GM12878 (cell line): ENCODE measurements at regions not wholly inside any gene's neighbourhood (a gene's known extent, or its start where the extent isn't known, plus 50 kb on each side); places are given as distances from the start of the nearest gene placed in this dataset.

Source experiments
- ATAC-seq: fragments of 200-7000 bp; cut with Tn5 transposase; 3 replicates; pipeline ENCODE4 v1.9.1; 2020; ENCODE audit warnings: mild to moderate bottlenecking, moderate library complexity
- BruUV-seq: library from RNA; stranded (reverse); fragments of 400-500 nt; replicated peaks from 2 replicates; lab custom pipeline; 2021; lab: Mats Ljungman, UMichigan
- CTCF ChIA-PET: fragments of 300-600 bp; sonication (Branson Sonifier 250); formaldehyde crosslinking; extraction: SDS; loops from one replicate; lab custom pipeline; 2021; ENCODE audit warnings: inconsistent platforms; lab: Yijun Ruan, JAX
- POLR2A ChIA-PET: fragments of 350-600 bp; formaldehyde crosslinking; extraction: SDS; loops from one replicate; lab custom pipeline; 2021; ENCODE audit warnings: inconsistent platforms; lab: Charles Lee
- RAD21 ChIA-PET: fragments of 300-600 bp; sonication (Branson Sonifier 250); formaldehyde crosslinking; loops from one replicate; lab custom pipeline; 2023; ENCODE audit warnings: antibody characterized with exemption; ENCODE audit not compliant: unreplicated experiment; lab: Charles Lee
- SMC1A ChIA-PET: fragments of 300-600 bp; sonication (Branson Sonifier 250); formaldehyde crosslinking; loops from one replicate; lab custom pipeline; 2023; ENCODE audit not compliant: unreplicated experiment, uncharacterized antibody; lab: Charles Lee
- DNase-seq: peaks from one replicate; pipeline ENCODE4 v3.0.0-alpha.2; 2011; ENCODE audit warnings: low read depth, low spot score
- FAIRE-seq: peaks from 3 replicates; lab custom pipeline; 2011; peaks lifted over from hg19 to GRCh38; lab: Jason Lieb, UNC
- H2AFZ ChIP-seq: 2 replicates; pipeline ENCODE4 v1.6.0; 2011; ENCODE audit warnings: low read depth, low read length, control low read depth; ENCODE audit not compliant: control insufficient read depth
- H3K27ac ChIP-seq: 2 replicates; pipeline ENCODE4 v1.5.1; 2011; ENCODE audit warnings: control low read depth; ENCODE audit not compliant: control insufficient read depth, insufficient read depth
- H3K27me3 ChIP-seq, 2 experiments: replicated peaks in 1 of 2; 2 replicates each; pipeline versions ENCODE4 v1.6.0 to v1.6.1; 2011; ENCODE audit warnings: low read length in 1 of 2; ENCODE audit not compliant: control insufficient read depth in 2 of 2, insufficient read depth in 2 of 2
- H3K36me3 ChIP-seq, 2 experiments: 2 replicates each; pipeline ENCODE4 v1.5.1; 2011; ENCODE audit warnings: low read length in 1 of 2; ENCODE audit not compliant: control insufficient read depth in 2 of 2, insufficient read depth in 2 of 2
- H3K4me1 ChIP-seq: 2 replicates; pipeline ENCODE4 v1.6.1; 2011; ENCODE audit warnings: mild to moderate bottlenecking, low read length, moderate library complexity, mixed read lengths; ENCODE audit not compliant: control insufficient read depth, insufficient read depth
- H3K4me2 ChIP-seq: 2 replicates; pipeline ENCODE4 v1.6.0; 2011; ENCODE audit warnings: control low read depth; ENCODE audit not compliant: control insufficient read depth, insufficient read depth
- H3K4me3 ChIP-seq: fragments of 200-600 bp; sonication (generic); 2 replicates; pipeline ENCODE4 v1.5.1; 2016
- H3K79me2 ChIP-seq: 2 replicates; pipeline ENCODE4 v1.6.0; 2011; ENCODE audit warnings: low read length; ENCODE audit not compliant: control insufficient read depth, insufficient read depth
- H3K9ac ChIP-seq: 2 replicates; pipeline ENCODE4 v1.8.0; 2011; ENCODE audit warnings: low read length, control low read depth, mixed read lengths; ENCODE audit not compliant: control insufficient read depth, insufficient read depth
- H3K9me3 ChIP-seq: replicated peaks from 3 replicates; pipeline ENCODE4 v1.5.1; 2011; ENCODE audit warnings: mild to moderate bottlenecking, low read length; ENCODE audit not compliant: control insufficient read depth, insufficient read depth
- H4K20me1 ChIP-seq: 2 replicates; pipeline ENCODE4 v1.6.0; 2011; ENCODE audit not compliant: control insufficient read depth, insufficient read depth
- BRCA1 ChIP-seq: IDR thresholded peaks from 2 replicates; pipeline ENCODE4 v1.6.1; 2011; ENCODE audit warnings: low read depth, low read length, improper control_type of control experiment
- CBFB ChIP-seq: IDR thresholded peaks from 2 replicates; pipeline ENCODE4 v1.6.1; 2016; ENCODE audit warnings: antibody characterized with exemption, low read depth
- CBX5 ChIP-seq: sonication (generic); IDR thresholded peaks from 2 replicates; pipeline ENCODE4 v1.6.1; 2016; ENCODE audit warnings: low read depth, moderate library complexity, mild to moderate bottlenecking, inconsistent platforms
- CHD4 ChIP-seq: fragments of 200-600 bp; sonication (generic); IDR thresholded peaks from 2 replicates; pipeline ENCODE4 v1.6.1; 2016; ENCODE audit warnings: mild to moderate bottlenecking
- NKRF ChIP-seq: fragments of 450-650 bp; conservative IDR thresholded peaks from 2 replicates; pipeline ENCODE4 v1.6.1; 2017; ENCODE audit warnings: mild to moderate bottlenecking, moderate library complexity
- NR2C2 ChIP-seq: IDR thresholded peaks from 2 replicates; pipeline ENCODE4 v1.6.1; 2011; ENCODE audit warnings: borderline replicate concordance, low read depth; ENCODE audit not compliant: control insufficient read depth, insufficient read length
- SKIL ChIP-seq: fragments of 450-650 bp; IDR thresholded peaks from 2 replicates; pipeline ENCODE4 v1.6.1; 2017; ENCODE audit warnings: mild to moderate bottlenecking, low read depth, inconsistent platforms; ENCODE audit not compliant: poor library complexity, severe bottlenecking
- ZBTB33 ChIP-seq: fragments of 450-650 bp; IDR thresholded peaks from 2 replicates; pipeline ENCODE4 v1.6.1; 2017; ENCODE audit warnings: mild to moderate bottlenecking
- WGBS: methylation state at CpG from one replicate; pipeline ENCODE4 v1.1.6; 2016; ENCODE audit warnings: low lambda C conversion rate; ENCODE audit not compliant: insufficient replicate concordance, insufficient coverage; ENCODE audit errors: missing lambda C conversion rate; 5-methylcytosine and 5-hydroxymethylcytosine counted together
- in situ Hi-C: fragments of 300-500 bp; cut with MboI; formaldehyde crosslinking; loops from 9 replicates; pipeline ENCODE4 v1.14.3; 2018; ENCODE audit warnings: mixed read lengths
- intact Hi-C: fragments of 100-400 bp; cut with micrococcal nuclease; formaldehyde crosslinking; loops from one replicate; pipeline ENCODE4 v1.14.2; 2022; ENCODE audit not compliant: unreplicated experiment

- POLR2A ChIA-PET: no interaction called here
- Histone ChIP-seq H2AFZ (no peak overlapping the region), H3K4me1 (no peaks in the 10 kb centered on the region), H4K20me1 (no peaks in the 10 kb centered on the region), H3K4me2 (no peak overlapping the region), H3K27ac (no peak overlapping the region), H3K36me3 (no peaks in the 10 kb centered on the region), H3K79me2 (no peaks in the 10 kb centered on the region), H3K27me3 (no peaks in the 10 kb centered on the region; a peak in 1 of 4 replicates), H3K9me3 (no peaks in the 10 kb centered on the region), H3K4me3 (no peak overlapping the region), H3K9ac (no peak overlapping the region)
- DNase-seq: no peak
- in situ Hi-C loops (loop anchor here (10.0 kb wide), 1 partner anchor 64 kb away; no protein-coding TSS in a partner anchor), intact Hi-C loops (no loop called here)
- SMC1A ChIA-PET: interaction anchor here (0.6 kb wide), 1 partner anchor 686 kb away, joined by 3 read pairs; no protein-coding TSS in a partner anchor
- RAD21 ChIA-PET: no interaction called here
- CTCF ChIA-PET: no interaction called here
- 45% methylated on average over 5 of the region's 5 CpGs for WGBS
- BruUV-seq: no TSS peak
- FAIRE-seq: no peak
- no peak for TF ChIP-seq NR2C2
- TF ChIP-seq ZBTB33: no peak
- TF ChIP-seq CBX5: no peak
- no peak for TF ChIP-seq CBFB
- TF ChIP-seq BRCA1: no peak
- no peak for TF ChIP-seq NKRF
- TF ChIP-seq SKIL: no peak
- TF ChIP-seq CHD4: no peak
- no peak for ATAC-seq
These were observed 131.7 kb downstream of the TMEM114 start for GRCh38 chr16:8458481-8459046.
